ENCODE measurements at regions not wholly inside any gene's neighbourhood (a gene's known extent, or its start where the extent isn't known, plus 50 kb on each side); places are given as distances from the start of the nearest gene placed in this dataset.
A peak's percentile ranks its signal among the peaks of the same experiment; 100 is the strongest.

GRCh38 chr2:184528119-184528518 lies 70.2 kb upstream of the ZNF804A start:
- ChIA-PET CTCF (no interaction called here), RAD21 (ENCODE audit: low non-redundant PET in 1 of 2, low total read pairs in 2 of 2, uncharacterized antibody in 2 of 2, unreplicated experiment in 2 of 2) (no interaction called here), POLR2A (no interaction called here)
- Histone ChIP-seq H3K36me3 (ENCODE audit: control insufficient read depth in 1 of 2, insufficient read depth in 2 of 2, low read length in 2 of 2) (no peaks in the 10 kb centered on the region), H3K4me2 (ENCODE audit: low read length) (no peak overlapping the region), H3K27ac (ENCODE audit: low read depth, low read length) (no peak overlapping the region), H4K20me1 (ENCODE audit: insufficient read depth) (no peaks in the 10 kb centered on the region), H3K9ac (ENCODE audit: low read length) (no peak overlapping the region), H3K4me1 (ENCODE audit: control insufficient read depth in 1 of 2, insufficient read depth in 2 of 2, low read length in 2 of 2) (no peaks in the 10 kb centered on the region), H3K4me3 (replicated peaks in 1 of 2; ENCODE audit: low read depth in 1 of 2, low read length in 2 of 2) (no peak overlapping the region), H3K9me3 (ENCODE audit: control insufficient read depth in 1 of 2, insufficient read depth in 1 of 2, low read depth in 1 of 2, low read length in 2 of 2) (peaks cover 6 to 16% of the 10 kb centered on the region in 2 experiments; a peak in 2 of 4 replicates), H3K27me3 (ENCODE audit: insufficient read depth, low read length) (no peaks in the 10 kb centered on the region), H3K9me2 (ENCODE audit: insufficient read depth) (no peaks in the 10 kb centered on the region), H2AFZ (ENCODE audit: low read depth, low read length, poor library complexity, severe bottlenecking) (no peak overlapping the region), H3K79me2 (ENCODE audit: insufficient read depth, low read length) (no peaks in the 10 kb centered on the region)
- TF ChIP-seq, protein P1, sequence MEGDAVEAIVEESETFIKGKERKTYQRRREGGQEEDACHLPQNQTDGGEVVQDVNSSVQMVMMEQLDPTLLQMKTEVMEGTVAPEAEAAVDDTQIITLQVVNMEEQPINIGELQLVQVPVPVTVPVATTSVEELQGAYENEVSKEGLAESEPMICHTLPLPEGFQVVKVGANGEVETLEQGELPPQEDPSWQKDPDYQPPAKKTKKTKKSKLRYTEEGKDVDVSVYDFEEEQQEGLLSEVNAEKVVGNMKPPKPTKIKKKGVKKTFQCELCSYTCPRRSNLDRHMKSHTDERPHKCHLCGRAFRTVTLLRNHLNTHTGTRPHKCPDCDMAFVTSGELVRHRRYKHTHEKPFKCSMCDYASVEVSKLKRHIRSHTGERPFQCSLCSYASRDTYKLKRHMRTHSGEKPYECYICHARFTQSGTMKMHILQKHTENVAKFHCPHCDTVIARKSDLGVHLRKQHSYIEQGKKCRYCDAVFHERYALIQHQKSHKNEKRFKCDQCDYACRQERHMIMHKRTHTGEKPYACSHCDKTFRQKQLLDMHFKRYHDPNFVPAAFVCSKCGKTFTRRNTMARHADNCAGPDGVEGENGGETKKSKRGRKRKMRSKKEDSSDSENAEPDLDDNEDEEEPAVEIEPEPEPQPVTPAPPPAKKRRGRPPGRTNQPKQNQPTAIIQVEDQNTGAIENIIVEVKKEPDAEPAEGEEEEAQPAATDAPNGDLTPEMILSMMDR (IDR thresholded peaks at IDR 0.05 in 2 of 3, conservative IDR thresholded peaks at IDR 0.05 in 1 of 3; ENCODE audit: borderline replicate concordance in 1 of 3, insufficient read depth in 1 of 3, low read depth in 2 of 3, low read length in 2 of 3), result no peak
- TF ChIP-seq CBX3 (IDR thresholded peaks at IDR 0.05; ENCODE audit: low read depth) (peak; percentile 94), SP1 (IDR thresholded peaks at IDR 0.05; ENCODE audit: low read depth) (no peak)
- TF ChIP-seq, protein P2, sequence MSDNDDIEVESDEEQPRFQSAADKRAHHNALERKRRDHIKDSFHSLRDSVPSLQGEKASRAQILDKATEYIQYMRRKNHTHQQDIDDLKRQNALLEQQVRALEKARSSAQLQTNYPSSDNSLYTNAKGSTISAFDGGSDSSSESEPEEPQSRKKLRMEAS (IDR thresholded peaks at IDR 0.05), result no peak
- ATAC-seq (no peak), DNase-seq (ENCODE audit: low read depth, low spot score) (no peak)
- BruUV-seq (replicated peaks), result no TSS peak
- intact Hi-C loops (cut with micrococcal nuclease), result no loop called here

GRCh38 chr2:184530239-184530638 lies 68.1 kb upstream of the ZNF804A start:
- Histone ChIP-seq H2AFZ (ENCODE audit: low read depth, low read length, poor library complexity, severe bottlenecking) (no peak overlapping the region), H3K27me3 (ENCODE audit: insufficient read depth, low read length) (no peaks in the 10 kb centered on the region), H3K9me3 (ENCODE audit: control insufficient read depth in 1 of 2, insufficient read depth in 1 of 2, low read depth in 1 of 2, low read length in 2 of 2) (peaks cover 6 to 16% of the 10 kb centered on the region in 2 experiments; a peak in 2 of 4 replicates), H3K4me1 (ENCODE audit: control insufficient read depth in 1 of 2, insufficient read depth in 2 of 2, low read length in 2 of 2) (no peaks in the 10 kb centered on the region), H4K20me1 (ENCODE audit: insufficient read depth) (no peaks in the 10 kb centered on the region), H3K79me2 (ENCODE audit: insufficient read depth, low read length) (no peaks in the 10 kb centered on the region), H3K4me3 (replicated peaks in 1 of 2; ENCODE audit: low read depth in 1 of 2, low read length in 2 of 2) (no peak overlapping the region), H3K36me3 (ENCODE audit: control insufficient read depth in 1 of 2, insufficient read depth in 2 of 2, low read length in 2 of 2) (no peaks in the 10 kb centered on the region), H3K9me2 (ENCODE audit: insufficient read depth) (no peaks in the 10 kb centered on the region), H3K27ac (ENCODE audit: low read depth, low read length) (no peak overlapping the region), H3K4me2 (ENCODE audit: low read length) (no peak overlapping the region), H3K9ac (ENCODE audit: low read length) (no peak overlapping the region)
- CTCF ChIA-PET, result no interaction called here
- intact Hi-C loops (cut with micrococcal nuclease), result no loop called here
- TF ChIP-seq TCF7L2 (IDR thresholded peaks at IDR 0.05; ENCODE audit: borderline replicate concordance, extremely low read depth, insufficient read depth, insufficient read length), result no peak
- no peak for TF ChIP-seq RAD21 (IDR thresholded peaks at IDR 0.05; ENCODE audit: low read depth)
- TF ChIP-seq POLR2A (IDR thresholded peaks at IDR 0.05; ENCODE audit: borderline replicate concordance, extremely low read depth, insufficient read depth, insufficient read length), result no peak
- TF ChIP-seq, protein P3, sequence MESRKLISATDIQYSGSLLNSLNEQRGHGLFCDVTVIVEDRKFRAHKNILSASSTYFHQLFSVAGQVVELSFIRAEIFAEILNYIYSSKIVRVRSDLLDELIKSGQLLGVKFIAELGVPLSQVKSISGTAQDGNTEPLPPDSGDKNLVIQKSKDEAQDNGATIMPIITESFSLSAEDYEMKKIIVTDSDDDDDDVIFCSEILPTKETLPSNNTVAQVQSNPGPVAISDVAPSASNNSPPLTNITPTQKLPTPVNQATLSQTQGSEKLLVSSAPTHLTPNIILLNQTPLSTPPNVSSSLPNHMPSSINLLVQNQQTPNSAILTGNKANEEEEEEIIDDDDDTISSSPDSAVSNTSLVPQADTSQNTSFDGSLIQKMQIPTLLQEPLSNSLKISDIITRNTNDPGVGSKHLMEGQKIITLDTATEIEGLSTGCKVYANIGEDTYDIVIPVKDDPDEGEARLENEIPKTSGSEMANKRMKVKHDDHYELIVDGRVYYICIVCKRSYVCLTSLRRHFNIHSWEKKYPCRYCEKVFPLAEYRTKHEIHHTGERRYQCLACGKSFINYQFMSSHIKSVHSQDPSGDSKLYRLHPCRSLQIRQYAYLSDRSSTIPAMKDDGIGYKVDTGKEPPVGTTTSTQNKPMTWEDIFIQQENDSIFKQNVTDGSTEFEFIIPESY (IDR thresholded peaks at IDR 0.05; ENCODE audit: extremely low read depth, insufficient replicate concordance, low read length), result no peak
- POLR2A ChIA-PET, result no interaction called here
- DNase-seq (ENCODE audit: low read depth, low spot score) (no peak), ATAC-seq (no peak)
- RAD21 ChIA-PET (ENCODE audit: low non-redundant PET in 1 of 2, low total read pairs in 2 of 2, uncharacterized antibody in 2 of 2, unreplicated experiment in 2 of 2), result no interaction called here
- no TSS peak for BruUV-seq (replicated peaks)
